Erythroblast (primary cell): ENCODE measurements at regions not wholly inside any gene's neighbourhood (a gene's known extent, or its start where the extent isn't known, plus 50 kb on each side); places are given as distances from the start of the nearest gene placed in this dataset.

Source experiments
- DNase-seq, 2 experiments: peaks; one replicate each; lab custom pipeline; 2025; lab: John Stamatoyannopoulos, UW
- GATA1 ChIP-seq: IDR thresholded peaks from 2 replicates; pipeline ENCODE4 v1.6.1; 2011; ENCODE audit warnings: low read depth, mild to moderate bottlenecking, control low read depth, low read length, moderate library complexity
- POLR2A ChIP-seq: IDR thresholded peaks from 2 replicates; pipeline ENCODE4 v1.6.1; 2011; ENCODE audit warnings: mild to moderate bottlenecking, low read length

GRCh38 chr3:164687902-164688301, 390.4 kb downstream of the SI start:
- DNase-seq = no peak
- TF ChIP-seq GATA1 = no peak
- no peak for TF ChIP-seq POLR2A

GRCh38 chr3:164687211-164687610, 391.1 kb downstream of the SI start:
- DNase-seq = no peak
- no peak for TF ChIP-seq GATA1
- TF ChIP-seq POLR2A = no peak

- DNase-seq = no peak
- TF ChIP-seq GATA1 = no peak
- TF ChIP-seq POLR2A = no peak
Observed at GRCh38 chr3:164683489-164683888, 394.8 kb downstream of the SI start.

GRCh38 chr3:164679245-164679644, 399.1 kb downstream of the SI start:
- no peak for DNase-seq
- no peak for TF ChIP-seq POLR2A
- TF ChIP-seq GATA1 = no peak

- TF ChIP-seq GATA1 = no peak
- TF ChIP-seq POLR2A = no peak
- no peak for DNase-seq
Observed at GRCh38 chr3:164677317-164677716, 401.0 kb downstream of the SI start.

GRCh38 chr3:164673738-164674137, 404.6 kb downstream of the SI start:
- no peak for DNase-seq
- TF ChIP-seq POLR2A (no peak), GATA1 (no peak)

- no peak for DNase-seq
- TF ChIP-seq GATA1 (no peak), POLR2A (no peak)
Observed at GRCh38 chr3:164658125-164658524, 420.2 kb downstream of the SI start.

- TF ChIP-seq POLR2A = no peak
- no peak for TF ChIP-seq GATA1
- DNase-seq = no peak
Observed at GRCh38 chr3:164657631-164658030, 420.7 kb downstream of the SI start.

GRCh38 chr3:164655462-164655861, 422.8 kb downstream of the SI start:
- DNase-seq = no peak
- no peak for TF ChIP-seq POLR2A
- no peak for TF ChIP-seq GATA1

GRCh38 chr3:164641071-164641470, 437.2 kb downstream of the SI start:
- DNase-seq = no peak
- no peak for TF ChIP-seq POLR2A
- TF ChIP-seq GATA1 = no peak

- DNase-seq = no peak
- TF ChIP-seq POLR2A = no peak
- TF ChIP-seq GATA1 = no peak
Observed at GRCh38 chr3:164640591-164640990, 437.7 kb downstream of the SI start.

GRCh38 chr3:164620956-164621355, 457.3 kb downstream of the SI start:
- no peak for DNase-seq
- no peak for TF ChIP-seq GATA1
- TF ChIP-seq POLR2A = no peak

GRCh38 chr3:164620423-164620822, 457.9 kb downstream of the SI start:
- TF ChIP-seq POLR2A (no peak), GATA1 (no peak)
- DNase-seq = no peak

GRCh38 chr3:164612751-164613150, 465.5 kb downstream of the SI start:
- no peak for DNase-seq
- TF ChIP-seq POLR2A (no peak), GATA1 (no peak)

- DNase-seq = no peak
- TF ChIP-seq POLR2A = no peak
- TF ChIP-seq GATA1 = no peak
Observed at GRCh38 chr3:164608554-164609276, 469.6 kb downstream of the SI start.
